Smooth muscle cell (in vitro differentiated cells): ENCODE measurements at regions not wholly inside any gene's neighbourhood (a gene's known extent, or its start where the extent isn't known, plus 50 kb on each side); places are given as distances from the start of the nearest gene placed in this dataset.

Experiments
- DNase-seq: peaks from one replicate; lab custom pipeline; 2025; ENCODE audit not compliant: unreplicated experiment; lab: John Stamatoyannopoulos, UW
- H2AFZ ChIP-seq: fragments of 200-600 bp; sonication (generic); 2 replicates; pipeline ENCODE4 v1.6.0; 2016; ENCODE audit warnings: antibody characterized with exemption, low read depth, mild to moderate bottlenecking
- H3F3A ChIP-seq: fragments of 200-600 bp; sonication (generic); 2 replicates; pipeline ENCODE4 v1.6.0; 2017; ENCODE audit warnings: antibody characterized with exemption, low read depth
- H3K27ac ChIP-seq: fragments of 200-600 bp; sonication (generic); 2 replicates; pipeline ENCODE4 v1.5.1; 2016; ENCODE audit warnings: low read depth, mild to moderate bottlenecking
- H3K27me3 ChIP-seq: fragments of 200-600 bp; sonication (generic); 2 replicates; pipeline ENCODE4 v1.6.1; 2016; ENCODE audit warnings: low read depth, mild to moderate bottlenecking
- H3K36me3 ChIP-seq: fragments of 200-600 bp; sonication (generic); 2 replicates; pipeline ENCODE4 v1.5.1; 2016; ENCODE audit warnings: low read depth
- H3K4me1 ChIP-seq: fragments of 200-600 bp; sonication (generic); 2 replicates; pipeline ENCODE4 v1.5.1; 2016; ENCODE audit warnings: low read depth
- H3K4me2 ChIP-seq: fragments of 200-600 bp; sonication (generic); 2 replicates; pipeline ENCODE4 v1.6.0; 2016; ENCODE audit warnings: mild to moderate bottlenecking
- H3K4me3 ChIP-seq: fragments of 200-600 bp; sonication (generic); 2 replicates; pipeline ENCODE4 v1.5.1; 2016; ENCODE audit warnings: mild to moderate bottlenecking
- H3K79me2 ChIP-seq: fragments of 200-600 bp; sonication (generic); 2 replicates; pipeline ENCODE4 v1.6.0; 2016; ENCODE audit warnings: low read depth, mild to moderate bottlenecking
- H3K9ac ChIP-seq: fragments of 200-600 bp; sonication (generic); 2 replicates; pipeline ENCODE4 v1.6.0; 2016; ENCODE audit warnings: low read depth
- H3K9me3 ChIP-seq: fragments of 200-600 bp; sonication (generic); replicated peaks from 2 replicates; pipeline ENCODE4 v1.5.1; 2016; ENCODE audit warnings: low read depth
- H4K20me1 ChIP-seq: fragments of 200-600 bp; sonication (generic); 2 replicates; pipeline ENCODE4 v1.6.0; 2016; ENCODE audit warnings: low read depth
- CTCF ChIP-seq: fragments of 200-600 bp; sonication (generic); IDR thresholded peaks from 2 replicates; pipeline ENCODE4 v1.5.1; 2017; ENCODE audit warnings: borderline replicate concordance, mild to moderate bottlenecking, antibody characterized with exemption; ENCODE audit not compliant: insufficient read depth, poor library complexity, severe bottlenecking
- WGBS: methylation state at CpG from one replicate; pipeline ENCODE4 v1.1.7; 2016; ENCODE audit warnings: low lambda C conversion rate; 5-methylcytosine and 5-hydroxymethylcytosine counted together

GRCh38 chr5:31029925-31030324 lies 163.6 kb upstream of the CDH6 start:
- H3K4me3 ChIP-seq, result no peak overlapping the region
- no peak overlapping the region for H2AFZ ChIP-seq
- H3K79me2 ChIP-seq, result no peaks in the 10 kb centered on the region
- WGBS, result 95% methylated on average over 8 of the region's 8 CpGs
- no peaks in the 10 kb centered on the region for H3K4me1 ChIP-seq
- no peaks in the 10 kb centered on the region for H3K9me3 ChIP-seq
- no peaks in the 10 kb centered on the region for H3F3A ChIP-seq
- H3K27me3 ChIP-seq, result no peaks in the 10 kb centered on the region
- no peaks in the 10 kb centered on the region for H3K36me3 ChIP-seq
- DNase-seq, result no peak
- no peak overlapping the region for H3K27ac ChIP-seq
- H3K9ac ChIP-seq, result no peak overlapping the region
- no peaks in the 10 kb centered on the region for H4K20me1 ChIP-seq
- no peak for TF ChIP-seq CTCF
- H3K4me2 ChIP-seq, result no peak overlapping the region

GRCh38 chr5:31027721-31028120 lies 165.8 kb upstream of the CDH6 start:
- no peaks in the 10 kb centered on the region for H3K4me1 ChIP-seq
- H3K4me2 ChIP-seq, result no peak overlapping the region
- H3K27me3 ChIP-seq, result no peaks in the 10 kb centered on the region
- no peaks in the 10 kb centered on the region for H3F3A ChIP-seq
- no peaks in the 10 kb centered on the region for H3K36me3 ChIP-seq
- H3K4me3 ChIP-seq, result no peak overlapping the region
- no peak overlapping the region for H3K9ac ChIP-seq
- TF ChIP-seq CTCF, result no peak
- no peak for DNase-seq
- no peak overlapping the region for H2AFZ ChIP-seq
- H3K27ac ChIP-seq, result no peak overlapping the region
- H3K9me3 ChIP-seq, result no peaks in the 10 kb centered on the region
- no peaks in the 10 kb centered on the region for H3K79me2 ChIP-seq
- no peaks in the 10 kb centered on the region for H4K20me1 ChIP-seq

- Histone ChIP-seq H3K27me3 (no peaks in the 10 kb centered on the region), H3K27ac (no peak overlapping the region), H3F3A (no peaks in the 10 kb centered on the region), H3K4me3 (no peak overlapping the region), H3K36me3 (no peaks in the 10 kb centered on the region), H3K9ac (no peak overlapping the region), H4K20me1 (no peaks in the 10 kb centered on the region), H3K4me2 (no peak overlapping the region), H3K4me1 (no peaks in the 10 kb centered on the region), H3K9me3 (no peaks in the 10 kb centered on the region), H3K79me2 (no peaks in the 10 kb centered on the region), H2AFZ (no peak overlapping the region)
- DNase-seq, result no peak
- WGBS, result 44% methylated on average over 3 of the region's 3 CpGs
- TF ChIP-seq CTCF, result no peak
Measured at GRCh38 chr5:31023105-31023504, 170.4 kb upstream of the CDH6 start.

- H3K4me1 ChIP-seq, result no peaks in the 10 kb centered on the region
- H3K4me2 ChIP-seq, result peak overlapping the region; percentile 7
- no peaks in the 10 kb centered on the region for H3K36me3 ChIP-seq
- H3F3A ChIP-seq, result no peaks in the 10 kb centered on the region
- no peaks in the 10 kb centered on the region for H3K27me3 ChIP-seq
- no peaks in the 10 kb centered on the region for H4K20me1 ChIP-seq
- WGBS, result 17% methylated on average over 2 of the region's 2 CpGs
- no peak overlapping the region for H3K4me3 ChIP-seq
- no peak overlapping the region for H3K9ac ChIP-seq
- no peaks in the 10 kb centered on the region for H3K79me2 ChIP-seq
- no peaks in the 10 kb centered on the region for H3K9me3 ChIP-seq
- H3K27ac ChIP-seq, result peak overlapping the region; percentile 22
- no peak for DNase-seq
- no peak overlapping the region for H2AFZ ChIP-seq
- TF ChIP-seq CTCF, result no peak
Measured at GRCh38 chr5:31021181-31021624, 172.3 kb upstream of the CDH6 start.
